ENCODE measurements at regions not wholly inside any gene's neighbourhood (a gene's known extent, or its start where the extent isn't known, plus 50 kb on each side); places are given as distances from the start of the nearest gene placed in this dataset.

DNA sequence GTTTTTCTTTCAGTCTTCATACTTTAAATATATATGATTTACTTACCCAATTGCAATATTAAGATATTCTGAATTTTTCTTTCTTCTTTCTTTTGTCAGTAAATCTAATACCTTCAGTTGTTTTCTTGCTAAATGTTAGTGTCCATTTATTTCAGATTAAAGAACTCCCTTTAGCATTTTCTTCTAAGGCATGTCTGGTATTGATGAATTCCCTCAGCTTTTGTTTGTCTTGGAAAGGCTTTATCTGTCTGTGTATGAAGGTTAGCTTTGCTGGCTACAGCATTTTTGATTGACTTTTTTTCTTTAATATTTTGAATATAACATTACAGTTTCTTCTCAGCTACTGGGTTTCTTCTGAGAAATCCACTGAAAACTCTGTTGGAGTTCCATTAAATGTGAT, 64.0 kb upstream of the PLSCR4 start:
- ATAC-seq (no peak), DNase-seq (no peak)
- intact Hi-C loops (cut with DNase I) = no loop called here

DNA sequence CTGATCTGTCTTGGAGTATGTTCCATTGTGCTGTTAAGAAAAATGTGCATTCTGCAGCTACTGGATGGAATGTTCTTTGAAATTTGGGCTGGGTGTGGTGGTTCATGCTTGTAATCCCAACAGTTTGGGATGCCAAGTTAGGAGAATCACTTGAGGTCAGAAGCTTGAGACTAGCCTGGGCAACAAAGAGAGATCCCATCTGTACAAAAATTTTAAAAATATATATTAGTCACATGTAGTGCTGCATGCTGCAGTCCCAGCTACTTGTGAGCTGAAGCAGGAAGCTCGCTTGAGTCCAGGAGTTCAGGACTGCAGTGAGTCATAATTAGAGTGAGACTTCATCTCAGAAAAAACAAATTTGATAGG, 62.8 kb upstream of the PLSCR4 start:
- DNase-seq (no peak), ATAC-seq (peak; percentile 15 to 81)
- intact Hi-C loops (cut with DNase I) = no loop called here

DNA sequence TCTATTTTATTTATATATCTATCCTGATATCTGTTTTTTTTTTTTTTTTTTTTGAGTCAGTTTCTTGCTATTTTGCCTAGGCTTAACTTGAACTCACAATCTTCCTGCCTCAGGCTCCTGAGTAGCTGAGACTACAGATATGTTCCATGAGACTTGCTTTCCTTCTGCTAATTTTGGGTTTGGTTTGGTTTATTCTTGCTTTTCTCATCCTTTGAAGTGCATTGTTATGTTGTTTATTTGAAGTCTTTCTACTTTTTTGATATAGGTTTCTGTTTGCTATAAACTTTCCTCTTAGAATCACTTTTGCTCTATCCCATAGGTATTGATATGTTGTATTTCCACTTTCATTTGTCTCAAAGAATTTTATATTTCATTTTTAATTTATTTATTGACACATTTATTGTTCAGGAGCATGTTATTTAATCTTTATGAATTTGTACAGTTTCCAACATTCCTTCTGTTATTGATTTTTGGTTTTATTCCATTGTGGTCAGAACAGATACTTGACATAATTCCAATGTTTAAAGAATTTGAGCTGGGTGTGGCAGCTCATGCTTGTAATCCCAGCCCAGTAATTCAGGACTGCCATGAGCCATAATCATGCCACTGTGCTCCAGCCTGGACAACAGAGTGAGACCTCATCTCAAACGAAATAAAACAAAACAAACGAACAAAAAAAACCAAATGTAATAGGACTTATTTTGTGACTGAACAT, 62.3 kb upstream of the PLSCR4 start:
- ATAC-seq (peak in 1 of 2 donors; percentile 44), DNase-seq (no peak)
- intact Hi-C loops (cut with DNase I) = no loop called here

DNA sequence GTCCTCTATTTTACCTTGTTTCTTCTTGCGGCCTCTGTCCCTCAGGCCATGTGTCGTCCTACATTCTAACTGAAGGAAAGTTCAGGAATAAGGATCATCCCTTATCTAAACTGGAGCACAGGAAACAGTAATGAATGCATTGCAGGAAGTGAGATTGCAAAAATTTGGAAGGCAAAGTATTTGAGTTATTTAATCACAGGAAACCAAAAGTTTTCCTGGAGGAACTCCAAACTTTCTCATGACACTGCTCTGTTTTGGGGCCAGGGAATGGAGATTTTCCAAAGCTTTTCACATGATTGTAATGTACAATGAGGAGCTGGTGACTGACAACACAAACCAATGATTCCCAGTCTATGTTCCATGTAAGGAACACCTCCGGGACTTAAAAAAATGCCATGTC, 57.8 kb upstream of the PLSCR4 start:
- DNase-seq (no peak), ATAC-seq (peak; percentile 78 to 87)
- intact Hi-C loops (cut with DNase I) = no loop called here

DNA sequence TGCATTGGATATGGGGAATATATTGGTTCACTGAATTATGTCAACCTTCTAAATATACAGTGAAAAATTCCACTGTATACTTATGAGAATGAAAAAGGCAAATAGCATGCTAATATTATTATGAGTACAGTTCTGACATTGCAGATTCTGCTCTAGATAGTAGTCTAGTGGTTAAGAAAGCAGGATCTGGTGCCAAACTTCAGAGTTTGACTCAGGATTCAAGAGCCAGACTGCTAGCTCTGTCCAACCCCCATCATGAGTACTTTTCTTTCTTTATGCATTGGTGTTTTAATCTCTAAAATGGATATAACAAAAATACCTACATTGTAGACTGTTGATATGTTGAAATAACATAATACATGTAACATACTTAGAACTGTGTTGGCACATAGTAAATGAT, 57.3 kb upstream of the PLSCR4 start:
- ATAC-seq (peak; percentile 50 to 86), DNase-seq (no peak)
- intact Hi-C loops (cut with DNase I) = no loop called here

DNA sequence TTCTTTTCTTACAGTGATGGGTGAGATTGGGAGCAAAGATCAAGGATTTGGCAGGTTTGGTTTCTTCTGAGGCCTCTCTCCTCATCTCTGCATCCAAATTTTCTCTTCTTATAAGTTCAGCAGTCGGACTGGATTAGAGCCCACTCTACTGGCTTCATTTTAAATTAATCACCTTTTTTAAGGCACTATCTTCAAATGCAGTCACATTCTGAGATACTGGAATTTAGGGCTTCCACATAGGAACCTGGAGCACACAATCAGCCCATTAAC, 56.5 kb upstream of the PLSCR4 start:
- intact Hi-C loops (cut with DNase I) = no loop called here
- no peak for DNase-seq
- ATAC-seq = no peak

DNA sequence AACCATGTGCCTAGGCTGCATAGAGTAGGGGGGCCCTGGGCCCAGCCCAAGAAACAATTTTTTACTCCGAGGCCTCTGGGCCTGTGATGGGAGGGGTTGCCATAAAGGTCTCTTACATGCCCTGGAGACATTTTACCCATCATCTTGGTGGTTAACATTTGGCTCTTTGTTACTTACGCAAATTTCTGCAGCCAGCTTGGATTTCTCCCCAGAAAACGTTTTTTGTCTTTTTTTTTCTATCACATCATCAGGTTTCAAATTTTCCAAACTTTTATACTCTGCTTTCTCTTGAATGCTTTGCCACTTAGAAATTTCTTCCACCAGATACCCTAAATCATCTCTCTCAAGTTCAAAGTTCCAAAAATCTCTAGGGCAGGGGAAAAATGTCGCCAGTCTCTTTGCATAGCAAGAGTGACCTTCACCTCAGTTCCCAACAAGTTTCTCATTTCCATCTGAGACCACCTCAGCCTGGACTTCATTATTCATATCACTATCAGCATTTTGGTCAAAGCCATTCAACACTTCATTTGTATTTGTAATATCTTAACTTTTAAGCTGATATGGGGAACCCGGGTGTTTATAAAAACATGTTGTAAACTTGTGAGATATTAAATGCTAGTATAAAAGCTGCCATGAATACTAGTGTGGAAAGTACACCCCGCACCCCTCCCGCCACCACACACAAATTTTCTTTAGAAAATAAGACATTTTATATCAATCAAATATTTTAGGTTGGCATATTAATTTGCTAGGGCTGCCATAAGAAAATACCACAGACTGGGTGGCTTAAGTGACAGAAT, 56.0 kb upstream of the PLSCR4 start:
- ATAC-seq (no peak), DNase-seq (no peak)
- intact Hi-C loops (cut with DNase I) = no loop called here

DNA sequence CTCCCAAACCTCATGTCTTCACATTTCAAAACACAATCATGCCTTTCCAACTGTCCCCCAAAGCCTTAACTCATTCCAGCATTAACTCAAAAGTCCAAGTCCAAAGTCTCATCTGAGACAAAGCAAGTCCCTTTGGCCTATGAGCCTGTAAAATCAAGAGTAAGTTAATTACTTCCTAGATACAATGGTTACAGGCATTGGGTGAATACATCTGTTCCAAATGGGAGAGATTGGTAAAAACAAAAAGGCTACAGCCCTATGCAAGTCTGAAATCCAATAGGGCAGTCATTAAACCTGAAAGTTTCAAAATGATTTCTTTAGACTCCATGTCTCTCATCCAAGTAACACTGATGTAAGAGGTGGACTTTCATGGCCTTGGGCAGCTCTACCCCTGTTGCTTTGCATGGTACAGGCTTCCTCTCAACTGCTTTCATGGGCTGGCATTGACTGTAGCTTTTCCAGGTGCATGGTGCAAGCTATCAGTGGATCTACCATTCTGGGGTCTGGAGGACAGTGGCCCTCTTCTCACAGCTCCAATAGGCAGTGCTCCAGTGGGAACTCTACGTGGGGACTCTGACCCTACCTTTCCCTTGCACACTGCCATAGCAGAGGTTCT, 55.0 kb upstream of the PLSCR4 start:
- intact Hi-C loops (cut with DNase I) = no loop called here
- ATAC-seq (no peak), DNase-seq (no peak)

DNA sequence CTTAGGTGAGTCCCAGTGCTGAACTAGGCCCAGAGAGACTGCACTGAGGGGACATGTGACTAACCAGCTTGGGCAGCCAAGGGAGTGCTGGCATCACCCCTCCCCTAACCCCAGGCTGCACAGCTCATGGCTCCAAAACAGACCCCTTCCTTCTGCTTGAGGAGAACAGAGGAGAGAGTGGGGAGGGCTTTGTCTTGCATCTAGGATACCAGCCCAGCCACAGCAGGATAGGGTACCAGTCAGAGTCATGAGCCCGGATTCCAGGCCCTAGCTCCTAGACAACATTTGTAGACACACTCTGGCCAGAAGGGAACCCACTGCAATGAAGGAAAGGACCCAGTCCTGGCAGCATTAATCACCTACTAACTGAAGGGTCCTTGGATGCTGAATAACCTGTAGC, 49.9 kb upstream of the PLSCR4 start:
- DNase-seq (no peak), ATAC-seq (no peak)
- intact Hi-C loops (cut with DNase I) = no loop called here
